Stimulated activated CD4-positive, alpha-beta T cell treated with anti-CD3 and anti-CD28 coated beads, Interleukin-4, amount 100 ng/mL, for 1 hour (primary cell): ENCODE measurements at regions not wholly inside any gene's neighbourhood (a gene's known extent, or its start where the extent isn't known, plus 50 kb on each side); places are given as distances from the start of the nearest gene placed in this dataset.

Experiments used
- DNase-seq: peaks from one replicate; pipeline ENCODE4 v3.0.0-alpha.2; 2020

GRCh38 chr9:20291201-20291600 is 331.1 kb downstream of the MLLT3 start:
- DNase-seq = no peak

DNA sequence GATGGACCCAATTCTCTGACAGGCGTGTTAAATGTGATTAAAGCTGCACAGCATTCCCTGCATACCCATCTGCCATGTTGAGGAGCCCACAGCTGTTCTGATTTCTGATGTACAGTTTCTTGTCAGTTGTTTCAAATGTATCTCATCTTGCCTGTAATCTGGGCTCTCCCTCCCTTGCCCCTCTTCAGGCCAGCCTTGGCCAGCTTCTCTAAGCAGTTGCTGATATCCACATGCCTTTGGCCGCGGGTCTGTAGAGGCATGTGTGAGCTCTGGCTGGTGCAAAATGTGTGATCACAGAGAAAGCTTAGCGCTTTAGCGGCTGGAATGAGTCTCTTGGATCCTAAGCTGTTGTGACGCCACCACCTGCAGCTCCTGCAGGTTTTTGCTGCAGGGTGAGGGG is 332.0 kb downstream of the MLLT3 start:
- DNase-seq = no peak

DNA sequence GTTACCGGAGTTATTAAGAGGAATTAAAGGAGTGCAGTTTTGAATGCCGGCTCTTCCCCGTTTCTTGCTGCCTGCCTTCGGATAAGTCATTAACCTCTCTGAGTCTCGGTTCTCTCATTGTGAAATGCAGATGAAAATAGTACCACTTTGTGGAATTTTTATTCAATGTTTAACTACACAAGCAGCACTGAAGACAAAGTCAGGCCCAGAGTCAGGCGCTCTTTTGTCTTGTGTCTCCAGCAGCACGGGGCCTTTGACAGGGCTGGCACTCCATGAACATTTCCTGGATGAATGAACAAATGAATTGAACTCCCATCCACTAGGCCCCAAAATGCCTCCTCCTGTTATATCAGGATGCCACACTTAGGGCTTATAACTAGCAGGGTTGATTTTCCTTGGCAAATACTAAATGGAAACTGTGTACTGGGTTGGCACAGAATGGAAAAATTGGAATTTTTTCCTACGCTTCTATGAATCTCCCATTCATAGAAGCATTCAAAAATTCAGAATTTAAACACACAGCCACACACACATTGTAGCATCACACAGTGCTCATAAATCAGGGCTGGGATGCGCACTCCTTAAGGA is 332.8 kb downstream of the MLLT3 start:
- DNase-seq = no peak

DNA sequence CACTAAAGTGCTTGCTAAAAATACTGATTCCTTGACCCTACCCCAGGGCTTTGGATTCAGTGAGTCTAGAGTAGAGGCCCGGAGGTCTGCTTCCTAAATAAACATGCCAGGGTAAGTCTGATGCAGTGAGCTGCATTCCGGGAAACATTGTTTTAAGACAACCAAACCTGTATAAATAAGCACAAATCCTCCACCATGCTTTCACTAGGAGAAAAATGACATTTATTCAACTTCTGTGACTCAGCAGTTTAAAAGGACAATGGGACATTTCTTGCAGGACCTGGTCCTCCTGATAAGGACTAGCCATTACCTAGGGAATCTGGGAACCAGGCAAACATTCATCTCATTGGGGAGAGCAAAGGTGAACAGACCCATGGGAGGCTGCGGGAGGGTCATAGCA is 335.3 kb downstream of the MLLT3 start:
- no peak for DNase-seq

DNA sequence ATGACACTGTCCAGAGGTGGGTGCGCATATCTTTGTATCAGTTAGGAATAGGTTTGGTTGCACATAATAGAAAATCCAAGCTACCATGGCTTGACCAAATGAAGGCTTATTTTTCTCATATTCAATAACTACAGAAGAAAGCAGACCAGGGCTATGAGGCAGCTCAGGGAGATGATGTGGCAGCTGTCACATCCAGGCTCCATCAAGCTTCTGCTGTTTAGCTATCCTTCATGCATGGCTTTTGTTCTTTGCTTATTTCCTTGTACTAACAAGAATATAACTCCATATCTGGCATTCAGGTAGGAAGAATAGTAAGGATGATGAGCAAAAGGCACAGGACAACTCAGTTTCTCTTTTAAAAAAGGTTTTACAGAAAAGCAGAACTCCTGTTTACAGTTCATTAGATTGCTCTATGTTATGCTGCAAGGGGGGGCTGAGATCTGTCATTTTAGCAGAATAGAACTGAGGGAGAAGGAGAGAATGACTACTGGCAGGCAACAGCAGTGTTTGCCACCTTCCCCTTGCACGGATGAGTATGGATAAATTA is 336.1 kb downstream of the MLLT3 start:
- DNase-seq = no peak

DNA sequence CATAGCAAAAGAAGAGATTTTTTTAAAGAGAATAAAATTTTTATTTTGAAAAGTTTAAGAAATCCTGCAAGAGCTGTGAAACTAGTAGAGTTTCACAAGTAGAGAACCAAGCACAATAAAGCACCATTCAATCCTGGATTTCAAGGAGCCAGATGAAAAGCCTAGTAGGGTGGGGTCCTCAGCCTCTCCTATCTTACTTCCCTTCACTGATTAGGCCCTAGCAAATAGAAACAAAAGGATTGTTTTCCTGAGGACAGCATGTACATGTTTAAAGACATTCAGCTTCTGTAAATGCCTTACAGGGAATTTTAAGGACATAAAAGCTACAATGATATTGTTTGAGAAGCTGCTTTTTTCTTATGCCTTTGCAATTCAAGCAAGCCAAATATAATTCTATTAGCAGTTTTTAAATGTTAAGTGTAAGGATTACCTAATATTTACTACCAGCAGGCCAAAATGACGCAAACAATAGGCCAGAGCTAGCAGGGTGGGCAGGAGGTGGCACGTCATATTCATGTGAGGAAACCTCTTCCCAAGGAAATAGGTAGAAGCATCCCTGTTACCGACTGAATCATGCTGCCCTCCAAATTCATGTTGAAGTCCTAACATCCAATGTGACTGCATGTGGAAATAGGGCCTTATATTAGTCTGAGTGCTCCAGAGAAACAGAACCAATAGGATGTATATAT is 337.6 kb downstream of the MLLT3 start:
- no peak for DNase-seq

- DNase-seq = no peak
Measured at GRCh38 chr9:20280330-20280729, 342.0 kb downstream of the MLLT3 start.

DNA sequence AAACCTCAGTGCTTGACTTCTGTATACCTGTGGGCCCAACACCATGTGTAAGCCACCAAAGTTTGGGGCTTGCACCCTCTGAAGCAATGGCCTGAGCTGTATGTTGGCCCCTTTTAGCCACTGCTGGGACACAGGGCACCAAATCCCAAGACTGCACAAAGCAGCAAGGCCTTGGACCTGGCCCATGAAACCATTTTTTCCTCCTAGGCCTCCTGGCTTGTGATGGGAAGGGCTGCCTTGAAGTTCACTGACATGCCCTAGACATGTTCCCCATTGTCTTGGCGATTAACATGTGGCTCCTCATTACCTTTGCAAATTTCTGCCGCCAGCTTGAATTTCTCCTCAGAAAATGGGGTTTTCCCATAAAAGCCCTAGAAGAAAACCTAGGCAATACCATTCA is 345.5 kb downstream of the MLLT3 start:
- no peak for DNase-seq

DNA sequence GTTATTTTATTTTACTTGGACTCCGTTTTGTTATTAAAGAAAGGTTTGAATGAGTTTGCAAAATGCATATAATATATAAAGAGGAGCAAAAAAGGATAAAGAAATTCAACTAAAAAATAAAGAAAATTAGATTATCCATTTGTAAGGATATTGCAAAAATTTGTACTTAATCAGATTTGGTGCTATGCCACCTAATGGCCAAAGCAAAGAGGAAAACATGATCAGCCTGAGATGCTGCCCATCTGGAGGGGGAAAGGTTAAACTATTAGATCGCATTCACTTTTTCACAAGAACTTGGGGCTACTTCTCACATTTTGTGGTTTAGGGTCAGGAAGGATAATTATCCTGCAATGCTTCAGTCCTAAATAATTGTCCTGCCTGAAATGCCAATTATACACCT is 350.6 kb downstream of the MLLT3 start:
- DNase-seq = no peak

- no peak for DNase-seq
Measured at GRCh38 chr9:20271096-20271495, 351.2 kb downstream of the MLLT3 start.

DNA sequence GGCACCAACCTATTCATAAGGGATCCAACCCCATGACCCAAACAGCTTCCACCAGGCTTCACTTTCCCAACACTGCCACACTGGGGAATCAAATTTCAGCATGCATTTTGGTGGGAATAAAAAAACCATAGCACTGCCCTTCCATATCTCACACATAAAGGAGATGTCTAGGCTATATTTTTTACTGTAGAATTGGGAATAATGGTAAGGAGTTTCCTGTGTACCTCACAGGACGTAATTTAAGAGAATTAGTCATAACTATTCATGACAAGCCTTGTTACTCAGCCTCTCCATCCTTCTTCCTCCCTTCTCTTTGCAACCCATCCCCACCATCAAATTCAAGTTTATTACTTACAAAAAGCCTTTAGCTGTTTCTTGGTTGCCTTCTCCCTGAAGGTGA is 352.1 kb downstream of the MLLT3 start:
- no peak for DNase-seq

DNA sequence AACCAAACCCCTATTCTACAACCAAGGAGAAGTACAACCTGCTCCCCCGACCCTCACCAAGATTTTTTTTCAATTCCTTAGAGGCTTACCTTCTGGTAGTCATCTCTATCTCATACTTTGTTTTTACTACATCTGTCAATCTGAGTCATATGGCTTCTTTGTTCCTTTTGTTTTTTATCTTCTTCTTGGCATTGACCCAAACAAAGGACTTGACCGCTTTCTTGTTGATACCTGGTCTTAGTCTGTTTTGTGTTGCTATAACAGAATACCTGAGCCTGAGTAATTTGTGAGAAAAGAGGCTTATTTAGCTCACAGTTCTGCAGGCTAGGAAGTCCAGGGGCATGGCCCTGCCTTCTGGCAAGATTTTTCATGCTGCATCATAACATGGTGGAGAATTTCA is 352.7 kb downstream of the MLLT3 start:
- DNase-seq = no peak

GRCh38 chr9:20264896-20265295 is 357.4 kb downstream of the MLLT3 start:
- no peak for DNase-seq

DNA sequence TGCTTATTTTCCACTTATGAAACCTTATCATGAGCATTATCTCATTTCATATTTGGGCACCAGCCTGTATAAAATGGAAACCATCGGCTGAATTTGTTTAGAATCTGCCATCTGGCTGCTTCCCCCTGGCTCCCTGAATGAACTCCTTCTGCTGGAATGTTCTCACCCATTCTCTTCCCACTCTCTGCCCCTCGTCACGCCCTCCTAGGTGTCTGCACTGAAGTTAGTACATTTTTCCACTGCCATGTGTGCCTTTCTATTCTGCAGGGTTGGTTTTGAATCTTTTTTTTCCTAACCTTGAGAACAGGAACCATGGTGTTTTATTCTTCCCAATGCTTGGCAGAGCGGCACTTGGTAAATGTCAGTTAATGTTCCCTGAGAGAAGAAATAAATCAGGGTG is 359.7 kb downstream of the MLLT3 start:
- no peak for DNase-seq

GRCh38 chr9:20256284-20256948 is 365.9 kb downstream of the MLLT3 start:
- no peak for DNase-seq

- DNase-seq = no peak
Measured at GRCh38 chr9:20255052-20255451, 367.2 kb downstream of the MLLT3 start.

GRCh38 chr9:20253635-20254034 is 368.7 kb downstream of the MLLT3 start:
- DNase-seq = no peak

DNA sequence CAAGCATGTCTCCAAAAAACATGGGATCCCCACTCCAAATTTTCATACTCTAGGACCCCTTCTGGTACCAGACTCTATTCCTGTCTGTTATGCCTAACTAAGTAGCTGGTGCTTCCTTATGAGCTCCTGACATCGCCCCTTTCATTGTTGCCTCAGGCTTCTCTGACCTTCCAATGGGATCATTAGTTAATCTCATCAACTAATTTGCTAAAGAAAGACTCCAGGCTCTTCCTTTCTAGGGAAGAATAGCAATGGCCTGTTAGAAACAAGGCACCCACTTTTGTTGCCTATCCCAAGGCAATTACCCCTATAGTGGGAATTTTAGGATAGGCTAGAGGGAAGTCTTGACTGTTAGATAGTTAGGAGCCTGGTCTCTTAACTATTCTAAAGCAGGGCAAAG is 369.5 kb downstream of the MLLT3 start:
- DNase-seq = no peak

DNA sequence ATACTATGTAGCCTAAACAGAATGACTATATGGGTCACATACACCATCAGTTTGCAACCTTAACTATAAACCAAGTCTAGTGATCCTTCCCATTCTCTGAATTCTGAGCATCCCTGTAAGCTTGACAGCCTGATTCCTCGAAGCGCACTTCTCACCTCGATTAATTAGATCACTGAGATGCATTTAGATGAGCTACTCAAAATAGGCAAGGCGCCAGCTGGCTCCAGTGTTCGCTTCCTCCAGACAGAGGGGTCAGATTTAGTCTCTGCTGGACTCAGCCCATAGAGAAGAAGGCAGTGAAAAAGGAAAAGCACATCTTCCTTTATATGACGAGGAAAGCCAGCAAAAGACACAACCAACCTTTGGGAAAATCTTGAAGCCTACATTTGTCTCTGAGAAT is 371.5 kb downstream of the MLLT3 start:
- DNase-seq = no peak

GRCh38 chr9:20244271-20244670 is 378.0 kb downstream of the MLLT3 start:
- DNase-seq = no peak

GRCh38 chr9:20243841-20244240 is 378.5 kb downstream of the MLLT3 start:
- DNase-seq = no peak

GRCh38 chr9:20242510-20243189 is 379.6 kb downstream of the MLLT3 start:
- peak; percentile 7 for DNase-seq

DNA sequence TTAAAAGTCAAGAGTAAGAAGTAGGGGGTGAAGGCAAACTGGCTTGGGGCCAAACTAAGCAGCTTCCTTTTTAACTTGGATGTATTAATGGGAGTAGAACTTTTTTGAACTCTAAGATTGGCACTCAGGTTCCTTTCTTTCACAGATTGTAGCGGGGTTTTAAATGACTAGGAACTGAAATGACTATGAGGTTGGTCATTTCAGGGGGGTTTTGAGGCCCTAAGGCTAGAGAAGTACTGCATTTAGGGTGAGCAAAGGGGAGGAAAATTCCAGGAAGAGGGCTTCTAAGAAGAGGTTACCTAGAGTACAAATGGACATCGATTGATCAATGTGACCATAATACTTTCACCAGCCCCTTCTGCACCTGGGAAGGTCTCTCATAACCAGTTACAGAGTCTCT is 381.8 kb downstream of the MLLT3 start:
- DNase-seq = no peak

DNA sequence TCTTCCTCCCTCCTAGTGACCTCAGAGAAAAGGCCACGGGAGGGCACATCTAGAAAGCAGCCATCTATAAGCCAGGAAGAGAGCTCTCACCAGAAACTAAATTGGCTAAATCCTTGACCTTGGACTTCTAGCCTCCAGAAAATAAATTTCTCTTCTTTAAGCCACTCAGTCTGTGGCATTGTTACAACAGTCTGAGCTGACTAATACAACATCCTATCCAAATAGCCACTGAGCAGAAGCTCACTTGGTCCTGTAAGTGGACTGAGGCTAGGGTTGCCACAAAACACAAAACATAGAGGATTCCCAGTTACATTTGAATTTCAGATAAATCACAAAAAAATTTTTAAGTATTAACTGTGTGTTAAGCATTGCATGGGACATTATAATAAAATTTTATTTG is 383.4 kb downstream of the MLLT3 start:
- no peak for DNase-seq
